SK-N-MC (cell line): ENCODE measurements at regions not wholly inside any gene's neighbourhood (a gene's known extent, or its start where the extent isn't known, plus 50 kb on each side); places are given as distances from the start of the nearest gene placed in this dataset.

Experiments
- DNase-seq: peaks from one replicate; pipeline ENCODE4 v3.0.0-alpha.2; 2011; ENCODE audit warnings: low read depth, low spot score
- H3K27ac ChIP-seq: fragments of 200-600 bp; sonication (generic); 2 replicates; pipeline ENCODE4 v1.5.1; 2016; ENCODE audit warnings: mixed run types
- H3K36me3 ChIP-seq: fragments of 200-600 bp; sonication (generic); 2 replicates; pipeline ENCODE4 v1.6.1; 2017; ENCODE audit warnings: antibody characterized with exemption, low read length, mixed read lengths; ENCODE audit not compliant: insufficient read depth
- H3K4me3 ChIP-seq: fragments of 200-600 bp; sonication (generic); 2 replicates; pipeline ENCODE4 v1.5.1; 2016
- H3K9ac ChIP-seq: fragments of 200-600 bp; sonication (generic); 2 replicates; pipeline ENCODE4 v1.8.0; 2017; ENCODE audit warnings: mixed run types, mixed read lengths; ENCODE audit not compliant: insufficient read length
- H3K9me3 ChIP-seq: fragments of 200-600 bp; sonication (generic); 2 replicates; pipeline ENCODE4 v1.6.1; 2017; ENCODE audit warnings: low read depth, mild to moderate bottlenecking, antibody characterized with exemption, low read length, moderate library complexity, mixed read lengths
- EZH2 ChIP-seq: fragments of 200-600 bp; sonication (generic); IDR thresholded peaks from one replicate; pipeline ENCODE4 v1.6.1; 2017; ENCODE audit warnings: antibody characterized with exemption
- FOXP2 ChIP-seq: optimal IDR thresholded peaks from 2 replicates; pipeline ENCODE3; 2011; ENCODE audit warnings: mild to moderate bottlenecking, moderate library complexity; ENCODE audit not compliant: insufficient read depth; ENCODE audit errors: extremely low read length, control extremely low read depth
- POLR2AphosphoS5 ChIP-seq: IDR thresholded peaks from 2 replicates; pipeline ENCODE4 v1.6.1; 2012; ENCODE audit warnings: mild to moderate bottlenecking, low read depth, low read length, borderline replicate concordance

GRCh38 chr1:232110281-232111090, 483.9 kb downstream of the DISC1 start:
- Histone ChIP-seq H3K4me3 (no peak overlapping the region), H3K9me3 (no peaks in the 10 kb centered on the region), H3K9ac (peak overlapping the region; percentile 38), H3K36me3 (no peaks in the 10 kb centered on the region), H3K27ac (peak overlapping the region; percentile 94)
- peak; percentile 42 for DNase-seq
- no peak for TF ChIP-seq EZH2
- no peak for TF ChIP-seq FOXP2
- TF ChIP-seq POLR2AphosphoS5: no peak

- peak overlapping the region; percentile 47 for H3K4me3 ChIP-seq
- no peak for DNase-seq
- TF ChIP-seq FOXP2 (no peak), EZH2 (no peak), POLR2AphosphoS5 (no peak)
- H3K36me3 ChIP-seq: no peaks in the 10 kb centered on the region
- H3K9me3 ChIP-seq: no peaks in the 10 kb centered on the region
- H3K27ac ChIP-seq: peak overlapping the region; percentile 94
- H3K9ac ChIP-seq: no peak overlapping the region
Measured at GRCh38 chr1:232109391-232109790, 482.8 kb downstream of the DISC1 start.

GRCh38 chr1:232108598-232108997, 482.0 kb downstream of the DISC1 start:
- no peak overlapping the region for H3K9ac ChIP-seq
- no peak for DNase-seq
- H3K36me3 ChIP-seq: no peaks in the 10 kb centered on the region
- H3K4me3 ChIP-seq: no peak overlapping the region
- H3K9me3 ChIP-seq: no peaks in the 10 kb centered on the region
- TF ChIP-seq POLR2AphosphoS5 (no peak), EZH2 (no peak), FOXP2 (no peak)
- H3K27ac ChIP-seq: no peak overlapping the region

GRCh38 chr1:232106415-232106814, 479.8 kb downstream of the DISC1 start:
- Histone ChIP-seq H3K4me3 (no peak overlapping the region), H3K9me3 (no peaks in the 10 kb centered on the region), H3K36me3 (no peaks in the 10 kb centered on the region), H3K9ac (no peak overlapping the region), H3K27ac (no peak overlapping the region)
- no peak for TF ChIP-seq EZH2
- no peak for TF ChIP-seq POLR2AphosphoS5
- TF ChIP-seq FOXP2: no peak
- no peak for DNase-seq

- no peak for TF ChIP-seq EZH2
- TF ChIP-seq POLR2AphosphoS5: no peak
- no peak for TF ChIP-seq FOXP2
- Histone ChIP-seq H3K4me3 (no peak overlapping the region), H3K9me3 (no peaks in the 10 kb centered on the region), H3K36me3 (no peaks in the 10 kb centered on the region), H3K27ac (no peak overlapping the region), H3K9ac (no peak overlapping the region)
- DNase-seq: no peak
Measured at GRCh38 chr1:232105561-232105960, 479.0 kb downstream of the DISC1 start.

- Histone ChIP-seq H3K27ac (no peak overlapping the region), H3K9ac (no peak overlapping the region), H3K4me3 (no peak overlapping the region), H3K36me3 (no peaks in the 10 kb centered on the region), H3K9me3 (no peaks in the 10 kb centered on the region)
- TF ChIP-seq EZH2: no peak
- TF ChIP-seq POLR2AphosphoS5: no peak
- TF ChIP-seq FOXP2: no peak
- DNase-seq: no peak
Measured at GRCh38 chr1:232101231-232101630, 474.6 kb downstream of the DISC1 start.

GRCh38 chr1:232096751-232097150, 470.2 kb downstream of the DISC1 start:
- no peak overlapping the region for H3K9ac ChIP-seq
- no peak overlapping the region for H3K4me3 ChIP-seq
- no peak overlapping the region for H3K27ac ChIP-seq
- DNase-seq: no peak
- H3K9me3 ChIP-seq: no peaks in the 10 kb centered on the region
- H3K36me3 ChIP-seq: no peaks in the 10 kb centered on the region
- TF ChIP-seq FOXP2: no peak
